ENCODE measurements at regions not wholly inside any gene's neighbourhood (a gene's known extent, or its start where the extent isn't known, plus 50 kb on each side); places are given as distances from the start of the nearest gene placed in this dataset.
"Not testable (repeated sequence)": the region's sequence is repeated elsewhere in the genome, so short reads cannot be mapped to it uniquely, and the experiment has no call there.

DNA sequence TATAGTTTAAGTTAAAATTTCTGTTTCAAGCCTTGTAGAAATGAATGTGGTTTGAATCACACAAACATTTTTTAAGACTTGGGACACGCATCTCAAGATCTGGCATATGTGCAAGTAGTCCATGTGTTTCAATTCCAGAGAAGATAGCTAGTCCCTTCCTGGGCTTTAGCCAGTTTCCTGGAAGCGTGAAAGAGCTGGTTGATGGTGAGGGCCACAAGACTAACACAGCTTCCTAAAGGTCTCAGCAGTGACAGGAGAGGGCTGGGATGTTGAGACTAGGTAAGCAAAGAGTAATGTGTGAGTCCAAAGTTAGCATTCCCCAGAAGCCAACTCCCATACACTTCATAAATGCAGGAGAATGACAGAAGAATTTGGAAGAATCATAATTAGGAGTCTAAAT is 111.9 kb upstream of the MAP2 start:
- H3K27ac ChIP-seq (ENCODE audit: low read depth in 2 of 2, low read length in 2 of 2) = no peak overlapping the region
- H3K9ac ChIP-seq (ENCODE audit: low read length in 3 of 3) = no peak overlapping the region
- H3K9me3 ChIP-seq (ENCODE audit: control insufficient read depth in 2 of 3, insufficient read depth in 1 of 3, low read length in 3 of 3) = no peaks in the 10 kb centered on the region
- TF ChIP-seq, protein P1, sequence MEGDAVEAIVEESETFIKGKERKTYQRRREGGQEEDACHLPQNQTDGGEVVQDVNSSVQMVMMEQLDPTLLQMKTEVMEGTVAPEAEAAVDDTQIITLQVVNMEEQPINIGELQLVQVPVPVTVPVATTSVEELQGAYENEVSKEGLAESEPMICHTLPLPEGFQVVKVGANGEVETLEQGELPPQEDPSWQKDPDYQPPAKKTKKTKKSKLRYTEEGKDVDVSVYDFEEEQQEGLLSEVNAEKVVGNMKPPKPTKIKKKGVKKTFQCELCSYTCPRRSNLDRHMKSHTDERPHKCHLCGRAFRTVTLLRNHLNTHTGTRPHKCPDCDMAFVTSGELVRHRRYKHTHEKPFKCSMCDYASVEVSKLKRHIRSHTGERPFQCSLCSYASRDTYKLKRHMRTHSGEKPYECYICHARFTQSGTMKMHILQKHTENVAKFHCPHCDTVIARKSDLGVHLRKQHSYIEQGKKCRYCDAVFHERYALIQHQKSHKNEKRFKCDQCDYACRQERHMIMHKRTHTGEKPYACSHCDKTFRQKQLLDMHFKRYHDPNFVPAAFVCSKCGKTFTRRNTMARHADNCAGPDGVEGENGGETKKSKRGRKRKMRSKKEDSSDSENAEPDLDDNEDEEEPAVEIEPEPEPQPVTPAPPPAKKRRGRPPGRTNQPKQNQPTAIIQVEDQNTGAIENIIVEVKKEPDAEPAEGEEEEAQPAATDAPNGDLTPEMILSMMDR (IDR thresholded peaks at IDR 0.05; ENCODE audit: borderline replicate concordance, extremely low read depth, insufficient read depth) = no peak
- H3K4me3 ChIP-seq (ENCODE audit: low read length in 3 of 3) = no peak overlapping the region
- FAIRE-seq (no peak), DNase-seq (no peak)
- H3K36me3 ChIP-seq (ENCODE audit: control insufficient read depth in 2 of 3, insufficient read depth in 3 of 3, low read length in 3 of 3) = no peaks in the 10 kb centered on the region
- no peaks in the 10 kb centered on the region for H3K27me3 ChIP-seq (ENCODE audit: control insufficient read depth, insufficient read depth, low read length)
- intact Hi-C loops (cut with DNase I) = no loop called here
- no peaks in the 10 kb centered on the region for H3K4me1 ChIP-seq (ENCODE audit: control insufficient read depth in 2 of 3, insufficient read depth in 2 of 3, low read depth in 1 of 3, low read length in 3 of 3)

DNA sequence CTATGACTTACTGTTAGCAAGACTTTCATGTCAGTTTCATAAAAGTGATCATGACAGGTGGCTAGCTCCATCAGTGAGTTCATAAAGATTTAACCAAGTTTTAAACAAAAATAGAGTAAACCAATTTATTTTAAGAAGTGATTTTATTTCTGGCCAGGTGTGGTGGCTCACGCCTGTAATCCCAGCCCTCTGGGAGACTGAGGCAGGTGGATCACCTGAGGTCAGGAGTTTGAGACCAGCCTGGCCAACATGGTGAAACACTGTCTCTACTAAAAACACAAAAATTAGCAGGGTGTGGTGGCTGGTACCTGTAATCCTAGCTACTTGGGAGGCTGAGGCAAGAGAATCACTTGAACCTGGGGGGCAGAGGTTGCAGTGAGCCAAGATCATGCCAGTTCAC is 111.4 kb upstream of the MAP2 start:
- intact Hi-C loops (cut with DNase I); H3K27ac ChIP-seq (ENCODE audit: low read depth in 2 of 2, low read length in 2 of 2); FAIRE-seq; DNase-seq; H3K4me1 ChIP-seq (ENCODE audit: control insufficient read depth in 2 of 3, insufficient read depth in 2 of 3, low read depth in 1 of 3, low read length in 3 of 3); H3K9ac ChIP-seq (ENCODE audit: low read length in 3 of 3); H3K27me3 ChIP-seq (ENCODE audit: control insufficient read depth, insufficient read depth, low read length); H3K9me3 ChIP-seq (ENCODE audit: control insufficient read depth in 2 of 3, insufficient read depth in 1 of 3, low read length in 3 of 3); H3K4me3 ChIP-seq (ENCODE audit: low read length in 3 of 3); H3K36me3 ChIP-seq (ENCODE audit: control insufficient read depth in 2 of 3, insufficient read depth in 3 of 3, low read length in 3 of 3): not testable (repeated sequence)

DNA sequence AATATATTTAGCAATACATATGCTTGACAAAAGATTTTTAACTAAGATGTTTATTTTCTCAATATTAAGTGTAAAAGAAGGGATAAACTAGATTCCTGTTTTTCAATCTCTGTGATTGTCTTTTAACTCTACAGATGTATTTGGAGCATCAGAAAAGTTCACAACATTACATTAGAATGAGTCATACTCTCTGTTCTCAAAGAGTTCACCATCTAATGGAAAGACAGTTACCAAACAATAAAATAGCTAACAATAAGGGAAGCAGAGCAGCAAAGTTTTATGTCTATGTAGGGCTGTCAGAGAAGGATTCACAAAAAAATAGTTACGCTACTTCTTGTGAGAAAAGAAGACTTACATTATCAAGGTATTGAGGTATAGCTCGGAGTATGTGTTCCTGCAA is 109.2 kb upstream of the MAP2 start:
- no peak overlapping the region for H3K9ac ChIP-seq (ENCODE audit: low read length in 3 of 3)
- intact Hi-C loops (cut with DNase I) = no loop called here
- H3K4me1 ChIP-seq (ENCODE audit: control insufficient read depth in 2 of 3, insufficient read depth in 2 of 3, low read depth in 1 of 3, low read length in 3 of 3) = no peaks in the 10 kb centered on the region
- no peaks in the 10 kb centered on the region for H3K27me3 ChIP-seq (ENCODE audit: control insufficient read depth, insufficient read depth, low read length)
- no peak for FAIRE-seq
- TF ChIP-seq, protein P1 (IDR thresholded peaks at IDR 0.05; ENCODE audit: borderline replicate concordance, extremely low read depth, insufficient read depth) = no peak
- no peaks in the 10 kb centered on the region for H3K9me3 ChIP-seq (ENCODE audit: control insufficient read depth in 2 of 3, insufficient read depth in 1 of 3, low read length in 3 of 3)
- H3K4me3 ChIP-seq (ENCODE audit: low read length in 3 of 3) = no peak overlapping the region
- no peaks in the 10 kb centered on the region for H3K36me3 ChIP-seq (ENCODE audit: control insufficient read depth in 2 of 3, insufficient read depth in 3 of 3, low read length in 3 of 3)
- H3K27ac ChIP-seq (ENCODE audit: low read depth in 2 of 2, low read length in 2 of 2) = no peak overlapping the region
- DNase-seq = no peak

DNA sequence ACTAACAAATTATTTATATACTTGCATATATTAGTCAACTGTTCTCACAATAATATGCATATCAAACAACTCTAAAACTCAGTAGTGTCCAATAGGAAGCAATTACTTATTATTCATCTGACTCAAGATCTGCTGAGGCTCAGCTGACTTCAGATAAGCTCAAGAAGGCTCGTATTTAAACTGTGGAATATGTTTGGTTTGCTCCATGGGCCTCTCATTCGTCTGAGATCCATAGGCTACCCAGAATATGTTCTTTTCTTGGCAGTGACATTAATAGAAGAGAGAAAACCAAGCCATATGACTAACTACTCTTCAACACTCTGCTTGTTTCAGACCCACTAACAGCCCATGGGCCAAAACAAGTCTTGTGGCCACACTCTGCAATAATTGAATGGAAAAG is 107.7 kb upstream of the MAP2 start:
- FAIRE-seq = no peak
- intact Hi-C loops (cut with DNase I) = no loop called here
- no peak overlapping the region for H3K4me3 ChIP-seq (ENCODE audit: low read length in 3 of 3)

More for the DNA sequence above, 107.7 kb upstream of the MAP2 start:
- Histone ChIP-seq H3K27ac (ENCODE audit: low read depth in 2 of 2, low read length in 2 of 2) (no peak overlapping the region), H3K36me3 (ENCODE audit: control insufficient read depth in 2 of 3, insufficient read depth in 3 of 3, low read length in 3 of 3) (no peaks in the 10 kb centered on the region), H3K9me3 (ENCODE audit: control insufficient read depth in 2 of 3, insufficient read depth in 1 of 3, low read length in 3 of 3) (no peaks in the 10 kb centered on the region), H3K4me1 (ENCODE audit: control insufficient read depth in 2 of 3, insufficient read depth in 2 of 3, low read depth in 1 of 3, low read length in 3 of 3) (no peaks in the 10 kb centered on the region), H3K27me3 (ENCODE audit: control insufficient read depth, insufficient read depth, low read length) (no peaks in the 10 kb centered on the region), H3K9ac (ENCODE audit: low read length in 3 of 3) (no peak overlapping the region)
- DNase-seq = no peak
- TF ChIP-seq, protein P1 (IDR thresholded peaks at IDR 0.05; ENCODE audit: borderline replicate concordance, extremely low read depth, insufficient read depth) = no peak

Measured in kidney (tissue), 13 donors.